Stimulated activated CD4-positive, alpha-beta T cell treated with anti-CD3 and anti-CD28 coated beads, Interleukin-4, amount 100 ng/mL, for 24 hours (primary cell): ENCODE measurements at regions not wholly inside any gene's neighbourhood (a gene's known extent, or its start where the extent isn't known, plus 50 kb on each side); places are given as distances from the start of the nearest gene placed in this dataset.
"Not testable (repeated sequence)": the region's sequence is repeated elsewhere in the genome, so short reads cannot be mapped to it uniquely, and the experiment has no call there.

Experiments used
- DNase-seq: peaks from one replicate; pipeline ENCODE4 v3.0.0-alpha.2; 2020

- no peak for DNase-seq
Measured at GRCh38 chr7:65453341-65454030, 79.8 kb downstream of the ZNF92 start.

- no peak for DNase-seq
Measured at GRCh38 chr7:65454469-65454868, 80.8 kb downstream of the ZNF92 start.

GRCh38 chr7:65455050-65455449 is 81.4 kb downstream of the ZNF92 start:
- DNase-seq = not testable (repeated sequence)

GRCh38 chr7:65457705-65458104 is 84.0 kb downstream of the ZNF92 start:
- DNase-seq = no peak

GRCh38 chr7:65459438-65459837 is 85.8 kb downstream of the ZNF92 start:
- DNase-seq = no peak

GRCh38 chr7:65462148-65462716 is 88.6 kb downstream of the ZNF92 start:
- DNase-seq = no peak

GRCh38 chr7:65463184-65463583 is 89.5 kb downstream of the ZNF92 start:
- no peak for DNase-seq

GRCh38 chr7:65469919-65470558 is 96.4 kb downstream of the ZNF92 start:
- not testable (repeated sequence) for DNase-seq

- no peak for DNase-seq
Measured at GRCh38 chr7:65471587-65471986, 97.9 kb downstream of the ZNF92 start.

- DNase-seq = no peak
Measured at GRCh38 chr7:65475040-65475726, 101.5 kb downstream of the ZNF92 start.

- DNase-seq = no peak
Measured at GRCh38 chr7:65475734-65476319, 102.2 kb downstream of the ZNF92 start.

GRCh38 chr7:65477326-65477725 is 103.7 kb downstream of the ZNF92 start:
- no peak for DNase-seq

GRCh38 chr7:65489260-65489767 is 115.7 kb downstream of the ZNF92 start:
- DNase-seq = no peak

- not testable (repeated sequence) for DNase-seq
Measured at GRCh38 chr7:65496697-65497096, 123.0 kb downstream of the ZNF92 start.

- DNase-seq = no peak
Measured at GRCh38 chr7:65503434-65504152, 129.9 kb downstream of the ZNF92 start.

- not testable (repeated sequence) for DNase-seq
Measured at GRCh38 chr7:65504504-65505319, 131.1 kb downstream of the ZNF92 start.

GRCh38 chr7:65505320-65505633 is 131.6 kb downstream of the ZNF92 start:
- DNase-seq = not testable (repeated sequence)

GRCh38 chr7:65508581-65509367 is 135.1 kb downstream of the ZNF92 start:
- DNase-seq = not testable (repeated sequence)

- DNase-seq = no peak
Measured at GRCh38 chr7:65509368-65510186, 135.9 kb downstream of the ZNF92 start.

- not testable (repeated sequence) for DNase-seq
Measured at GRCh38 chr7:65510187-65510538, 136.5 kb downstream of the ZNF92 start.
